GM19397 (cell line): ENCODE measurements at regions not wholly inside any gene's neighbourhood (a gene's known extent, or its start where the extent isn't known, plus 50 kb on each side); places are given as distances from the start of the nearest gene placed in this dataset.

Experiments
- ATAC-seq: cut with Tn5 transposase; IDR thresholded peaks from one replicate; pipeline ENCODE4 v1.9.1; 2021; ENCODE audit warnings: mild to moderate bottlenecking, moderate library complexity; ENCODE audit not compliant: unreplicated experiment

DNA sequence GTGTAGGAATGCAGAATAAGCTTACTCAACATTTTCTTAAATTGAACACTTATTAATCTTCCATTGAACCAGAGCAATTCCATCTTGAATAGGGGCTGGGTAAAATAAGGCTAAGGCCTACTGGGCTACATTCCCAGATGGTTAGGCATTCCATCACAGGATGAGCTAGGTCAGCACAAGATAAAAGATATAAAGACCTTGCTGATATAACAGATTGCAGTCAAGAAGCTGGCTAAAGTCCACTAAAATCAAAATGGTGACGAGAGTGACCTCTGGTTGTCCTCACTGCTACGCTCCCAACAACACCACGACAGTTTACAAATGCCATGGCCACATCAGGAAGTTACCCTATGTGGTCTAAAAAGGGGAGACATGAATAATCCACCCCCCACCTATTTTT lies 156.1 kb downstream of the NXNL2 start:
- ATAC-seq = no peak

DNA sequence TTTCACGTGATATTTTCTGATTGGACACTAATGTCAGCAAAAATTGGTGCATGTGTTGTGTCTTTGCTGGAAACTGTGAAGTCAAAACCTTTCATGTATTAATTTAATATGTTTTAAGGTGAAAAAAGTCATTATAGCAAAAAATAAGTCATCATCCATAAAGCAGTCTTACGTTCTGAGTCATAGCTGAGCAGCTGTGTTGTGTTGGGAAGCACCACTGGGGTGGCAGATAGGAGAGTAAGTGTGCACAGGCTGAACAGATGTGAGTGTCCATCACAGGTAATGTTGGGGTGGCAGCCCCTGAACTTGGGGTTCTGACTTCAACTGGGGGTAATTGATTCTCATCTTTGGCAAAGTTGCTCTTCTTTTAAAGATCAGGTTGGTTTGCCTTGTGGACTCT lies 156.8 kb downstream of the NXNL2 start:
- no peak for ATAC-seq

DNA sequence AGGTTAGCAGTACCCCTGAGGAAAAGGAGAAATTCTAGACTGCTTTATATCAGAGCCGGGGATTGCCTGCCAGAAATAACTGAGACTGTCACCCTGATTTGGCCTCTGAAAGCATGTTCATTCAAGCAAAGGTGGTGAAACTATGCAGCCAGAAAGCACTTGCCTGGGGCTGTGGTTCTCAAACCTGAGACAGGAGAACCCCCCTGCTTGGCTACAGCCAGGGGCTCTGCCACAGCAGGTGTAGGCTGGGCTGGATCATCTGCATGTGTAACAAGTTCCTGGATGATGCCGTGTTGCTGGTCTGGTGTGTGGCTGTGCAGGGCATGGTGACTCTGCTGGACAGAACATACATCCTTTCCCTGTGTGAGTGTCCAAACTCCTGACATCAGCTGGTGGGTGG lies 157.8 kb downstream of the NXNL2 start:
- no peak for ATAC-seq

DNA sequence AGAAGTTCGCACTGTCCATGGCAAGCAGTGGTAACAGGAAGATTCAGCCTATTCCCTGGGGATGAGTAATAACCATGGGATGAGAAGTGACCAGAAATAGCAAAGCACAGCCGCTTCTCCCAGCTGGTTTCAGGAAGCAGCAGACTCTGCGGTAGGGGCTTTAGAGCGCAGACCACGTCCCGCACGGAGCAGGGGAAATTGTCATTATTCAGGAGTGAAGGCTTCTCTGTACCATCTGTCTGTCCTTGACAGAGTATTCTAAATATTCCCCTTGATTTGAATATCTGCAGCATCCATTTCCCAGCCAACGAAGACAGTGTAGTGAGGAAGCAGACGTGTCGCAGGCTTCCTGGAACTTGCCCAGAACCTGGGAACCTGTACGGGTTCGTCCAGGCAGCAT lies 159.6 kb downstream of the NXNL2 start:
- no peak for ATAC-seq

DNA sequence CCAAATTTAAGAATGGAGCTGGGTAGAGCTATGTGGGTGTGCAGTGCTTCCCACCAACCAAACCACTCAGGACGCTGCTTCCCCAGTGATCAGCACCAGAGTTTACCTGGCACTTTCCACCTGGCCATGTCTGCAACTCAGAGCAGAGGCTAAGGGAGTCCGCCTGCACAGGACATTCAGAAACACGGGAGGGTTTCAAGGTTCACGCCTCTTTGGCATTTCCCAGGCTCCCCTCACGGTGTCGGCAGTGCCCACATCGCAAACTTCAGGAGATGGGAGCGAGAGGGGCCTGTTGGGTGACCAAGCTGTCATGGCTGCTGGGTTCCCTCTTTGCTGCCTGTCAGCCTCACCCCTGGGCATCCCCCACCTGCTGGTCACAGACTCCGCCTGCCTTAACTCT lies 161.5 kb downstream of the NXNL2 start:
- no peak for ATAC-seq

DNA sequence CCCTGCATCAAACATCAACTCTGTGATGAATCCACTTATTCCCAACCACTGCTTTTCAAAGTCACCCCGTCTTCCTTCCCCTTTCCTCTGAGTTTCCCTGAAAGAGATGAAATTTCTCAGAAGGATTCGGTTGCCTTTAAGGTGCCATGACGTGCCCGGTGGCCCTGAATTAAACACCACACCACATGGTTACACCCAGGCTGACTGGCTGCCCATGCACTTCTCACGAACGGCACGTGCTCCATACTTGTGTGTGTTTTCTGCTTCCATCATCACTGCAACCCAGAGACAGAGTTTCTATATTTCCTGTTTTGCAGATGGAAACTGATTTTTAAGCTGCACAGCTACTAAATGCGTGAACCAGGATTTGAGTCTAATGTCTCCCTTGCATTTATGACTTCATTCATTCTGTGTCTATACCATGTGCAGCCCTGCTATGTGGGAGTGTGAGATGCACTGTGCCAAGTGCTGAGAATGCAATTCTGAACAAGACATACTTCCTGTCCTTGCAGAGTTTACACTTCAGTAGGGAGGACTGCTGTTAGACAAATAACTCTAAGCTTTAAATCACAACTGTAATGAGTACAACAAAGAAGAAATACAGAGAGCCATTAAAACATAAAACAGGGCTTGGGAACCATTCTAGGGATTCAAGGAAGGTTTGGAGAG lies 162.9 kb downstream of the NXNL2 start:
- ATAC-seq = no peak

DNA sequence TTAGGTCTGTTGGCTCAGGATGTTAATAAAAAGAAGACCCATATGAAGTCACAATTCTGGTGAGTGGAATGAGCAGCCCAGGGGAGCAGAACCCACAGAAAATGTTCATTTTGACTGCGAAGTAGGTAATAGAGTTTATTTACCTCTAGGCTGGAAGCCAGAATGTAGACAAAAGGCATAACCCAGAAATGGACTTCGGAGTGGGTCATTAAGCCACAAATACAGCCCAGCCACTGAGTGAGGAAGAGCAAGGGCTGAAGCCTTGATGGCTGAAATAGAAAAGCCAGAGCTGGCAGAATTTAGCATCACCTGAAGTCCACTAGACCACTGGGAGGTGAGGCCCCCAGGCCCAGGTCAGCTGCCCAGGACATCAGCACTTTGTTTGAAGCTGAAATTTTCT lies 168.0 kb downstream of the NXNL2 start:
- no peak for ATAC-seq

DNA sequence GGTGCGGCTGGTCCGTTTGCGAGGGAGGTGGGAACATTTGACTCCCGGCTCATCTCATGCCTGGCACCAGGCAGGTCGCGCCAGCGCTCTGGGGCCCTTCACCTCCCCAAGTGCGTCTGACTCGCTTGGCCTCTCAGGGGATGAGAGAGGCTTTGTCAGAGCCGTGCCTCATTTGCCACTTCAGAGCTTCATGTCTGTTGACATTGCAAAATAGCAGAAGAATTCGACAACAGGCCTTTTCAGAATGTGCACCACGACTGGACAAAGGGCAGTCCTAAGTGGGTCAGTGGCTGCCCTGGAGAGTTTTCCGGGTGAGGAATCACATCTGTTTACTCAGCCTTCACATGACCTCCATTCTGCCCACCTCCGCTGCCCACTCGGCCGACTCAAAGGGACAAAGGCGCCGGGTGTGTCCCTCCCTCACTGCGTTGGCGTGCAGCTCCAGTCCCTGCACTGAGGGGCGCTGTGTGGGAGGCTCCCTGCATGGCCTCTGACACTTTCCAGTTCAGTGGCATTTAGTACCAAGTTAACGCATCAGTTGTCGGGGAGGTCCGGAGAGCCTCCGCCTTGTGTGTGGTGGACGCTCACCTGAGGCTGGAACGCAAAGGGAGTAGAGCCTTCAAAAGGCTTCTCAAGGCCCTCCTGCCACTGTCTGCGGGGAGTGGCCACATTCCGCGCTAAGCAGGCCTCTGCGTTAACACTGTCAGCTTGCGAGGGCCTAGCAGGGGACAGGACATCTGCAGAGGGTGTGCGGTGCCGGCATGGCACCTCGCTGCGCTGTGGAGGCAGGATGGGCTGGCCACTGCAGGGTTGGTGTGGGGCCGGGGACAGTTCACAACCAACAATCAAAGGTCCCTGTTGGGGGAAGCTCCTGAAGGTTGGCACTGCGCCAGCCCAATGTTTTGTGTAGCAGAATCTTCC lies 171.5 kb downstream of the NXNL2 start:
- no peak for ATAC-seq

DNA sequence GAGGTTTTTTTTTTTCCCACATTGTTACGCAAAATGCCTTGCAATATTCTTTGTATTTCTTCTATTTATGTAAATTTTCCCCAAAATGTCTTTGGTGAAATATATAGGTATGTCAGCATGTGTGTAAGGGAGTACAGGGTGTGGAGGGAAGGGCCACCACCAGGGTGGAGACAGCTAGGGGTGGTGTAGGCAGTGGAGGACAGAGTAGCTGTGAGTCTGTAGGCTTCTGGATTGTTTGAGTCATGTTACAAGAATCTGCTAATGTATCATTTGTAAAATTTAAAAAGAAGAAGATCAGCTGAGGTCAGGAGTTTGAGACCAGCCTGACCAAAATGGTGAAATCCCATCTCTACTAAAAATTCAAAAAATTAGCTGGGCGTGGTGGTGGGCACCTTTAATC lies 175.5 kb downstream of the NXNL2 start:
- no peak for ATAC-seq

DNA sequence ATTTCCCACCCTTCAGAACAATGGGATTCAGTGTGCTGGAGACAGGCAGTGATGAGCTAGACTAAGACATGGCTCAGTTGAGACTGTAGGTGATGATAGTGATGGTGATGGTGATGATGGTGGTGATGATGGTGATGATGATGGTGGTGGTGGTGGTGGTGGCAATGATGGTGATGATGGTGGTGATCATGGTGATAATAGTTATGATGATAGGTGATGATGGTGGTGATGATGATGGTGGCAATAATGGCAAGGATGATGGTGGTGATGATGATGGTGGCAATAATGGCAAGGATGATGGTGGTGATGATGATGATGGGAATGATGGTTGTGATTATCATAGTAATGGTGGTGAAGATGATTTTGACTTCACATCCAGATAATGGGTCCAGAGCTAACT lies 176.7 kb downstream of the NXNL2 start:
- no peak for ATAC-seq

DNA sequence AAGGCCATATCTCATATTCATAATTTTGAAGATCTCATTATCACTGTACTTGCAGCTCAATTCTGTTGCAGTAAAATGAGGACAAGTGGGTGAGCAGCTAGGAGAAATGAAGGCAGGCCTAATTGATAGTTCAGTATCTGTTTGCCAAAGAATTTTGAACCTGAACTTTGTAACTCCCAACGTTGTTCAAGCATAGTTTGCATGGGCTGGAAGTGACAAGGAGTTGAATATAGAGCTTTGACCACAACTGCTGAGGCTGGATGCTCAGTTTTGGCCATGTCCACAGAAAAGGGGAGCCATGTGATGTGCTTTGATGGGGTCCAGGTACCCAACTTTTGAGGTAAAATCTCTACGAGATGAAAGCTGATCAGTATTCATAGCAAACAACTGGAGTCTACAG lies 177.5 kb downstream of the NXNL2 start:
- ATAC-seq = no peak

DNA sequence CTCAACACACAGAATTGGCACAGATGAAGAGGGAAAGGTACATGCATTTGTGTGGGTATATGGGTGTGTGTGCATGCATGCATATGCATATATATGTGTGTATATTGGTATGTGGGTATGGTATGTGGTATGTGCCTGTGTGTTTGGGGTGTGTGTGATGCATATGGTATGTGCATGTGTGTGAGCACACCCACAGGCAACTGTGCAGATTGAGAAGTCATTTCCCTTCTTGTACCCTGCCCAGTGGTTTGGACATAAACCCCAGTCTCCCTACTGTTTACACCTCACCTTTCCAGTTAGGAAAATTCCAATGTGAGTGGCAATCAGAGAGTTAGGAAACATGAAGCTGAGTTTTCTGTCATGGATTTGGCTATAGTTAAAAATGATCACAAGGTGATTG lies 178.0 kb downstream of the NXNL2 start:
- no peak for ATAC-seq

DNA sequence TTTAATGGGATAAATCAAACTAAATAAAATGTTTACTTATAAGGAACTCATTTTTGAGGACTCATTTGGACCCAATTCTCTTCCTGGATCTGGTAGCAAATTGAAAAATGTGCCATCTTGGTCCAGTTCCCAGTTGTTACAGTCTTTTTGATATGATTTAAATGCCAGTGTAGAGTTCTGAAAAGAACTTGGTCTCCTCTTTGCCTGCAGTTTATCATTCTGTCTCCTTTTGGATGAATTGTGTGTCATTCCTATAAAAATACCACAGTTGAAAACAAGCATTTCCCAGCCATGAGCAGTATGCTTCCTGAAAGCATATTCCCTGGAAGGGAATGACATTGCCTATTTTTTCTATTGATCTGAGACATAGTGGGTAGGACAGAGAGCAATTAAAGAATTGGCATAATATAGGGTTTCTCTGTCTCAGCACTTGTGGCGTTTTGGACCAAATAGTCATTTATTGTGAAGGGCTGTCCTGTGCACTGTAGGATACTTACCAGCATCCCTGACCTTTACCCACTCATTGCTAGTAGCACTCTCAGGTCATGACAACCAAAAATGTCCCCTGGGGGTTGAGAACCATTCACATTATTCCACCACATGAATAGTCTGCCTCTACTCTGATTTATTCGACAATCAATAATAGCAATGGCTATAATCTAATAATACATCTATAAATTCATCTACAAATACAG lies 181.8 kb downstream of the NXNL2 start:
- ATAC-seq = no peak

DNA sequence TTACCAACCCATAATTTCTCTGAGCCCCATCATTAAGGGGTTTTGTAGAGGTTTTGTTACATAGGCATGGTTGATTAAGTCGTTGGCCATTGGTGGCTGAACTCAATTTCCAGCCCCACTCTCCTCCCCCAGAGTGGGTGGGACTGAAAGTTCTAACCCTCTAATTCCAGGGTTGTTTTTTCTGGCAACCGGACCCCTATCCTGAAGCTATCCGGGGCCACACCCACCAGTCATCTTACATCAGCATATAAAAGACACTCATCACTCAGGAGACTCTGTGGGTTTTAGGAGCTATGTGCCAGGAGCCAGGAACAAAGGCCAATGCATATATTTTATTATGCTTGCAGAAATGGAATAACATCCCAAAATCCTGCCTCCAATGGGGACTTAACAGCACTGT lies 186.0 kb downstream of the NXNL2 start:
- ATAC-seq = no peak

DNA sequence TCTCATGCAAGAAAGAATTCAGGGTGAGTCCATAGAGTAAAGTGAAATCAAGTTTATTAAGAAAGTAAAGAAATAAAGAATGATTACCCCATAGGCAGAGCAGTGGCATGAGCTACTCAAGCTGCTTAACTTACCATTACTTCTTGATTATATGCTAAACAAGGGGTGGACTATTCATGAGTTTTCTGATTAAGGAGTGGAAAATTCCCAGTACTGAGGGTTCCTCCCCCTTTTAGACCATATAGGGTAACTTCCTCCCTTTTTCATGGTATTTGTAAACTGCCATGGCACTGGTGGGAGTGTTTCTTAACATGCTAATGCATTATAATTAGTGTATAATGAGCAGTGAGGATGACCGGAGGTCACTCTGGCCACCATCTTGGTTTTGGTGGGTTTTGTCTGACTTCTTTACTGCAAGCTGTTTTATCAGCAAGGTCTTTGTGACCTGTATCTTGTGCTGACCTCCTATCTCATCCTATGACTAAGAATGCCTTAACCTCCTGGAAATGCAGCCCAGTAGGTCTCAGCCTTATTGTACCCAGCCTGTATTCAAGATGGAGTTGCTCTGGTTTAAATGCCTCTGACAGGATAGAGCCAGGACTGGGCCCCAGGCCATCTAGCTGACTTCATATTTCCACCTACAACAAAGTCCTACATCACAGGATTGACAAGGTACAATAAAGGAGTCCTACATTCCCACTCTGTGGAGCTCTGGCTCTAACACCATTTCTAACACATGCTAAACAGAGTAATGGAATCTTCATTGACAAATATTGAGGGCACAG lies 186.7 kb downstream of the NXNL2 start:
- no peak for ATAC-seq

DNA sequence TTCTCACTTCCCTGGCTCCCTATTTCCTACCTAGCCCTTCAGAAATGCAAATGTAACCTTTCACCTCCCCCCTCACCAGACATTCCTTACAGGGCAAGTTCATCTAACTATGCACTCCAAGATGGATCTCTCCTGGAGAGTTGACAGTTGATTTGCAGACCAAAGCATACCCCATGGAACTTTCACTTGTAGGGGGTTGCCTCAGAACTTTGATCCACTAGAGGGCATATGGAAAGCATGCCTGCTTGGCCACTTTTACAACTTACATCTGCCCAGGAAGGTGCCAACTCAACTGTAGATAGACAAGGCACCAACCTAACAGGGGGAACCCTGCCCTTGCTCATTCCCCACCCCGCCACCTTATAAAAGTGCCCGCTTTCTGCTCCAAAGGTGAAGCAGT lies 187.8 kb downstream of the NXNL2 start:
- ATAC-seq = no peak

DNA sequence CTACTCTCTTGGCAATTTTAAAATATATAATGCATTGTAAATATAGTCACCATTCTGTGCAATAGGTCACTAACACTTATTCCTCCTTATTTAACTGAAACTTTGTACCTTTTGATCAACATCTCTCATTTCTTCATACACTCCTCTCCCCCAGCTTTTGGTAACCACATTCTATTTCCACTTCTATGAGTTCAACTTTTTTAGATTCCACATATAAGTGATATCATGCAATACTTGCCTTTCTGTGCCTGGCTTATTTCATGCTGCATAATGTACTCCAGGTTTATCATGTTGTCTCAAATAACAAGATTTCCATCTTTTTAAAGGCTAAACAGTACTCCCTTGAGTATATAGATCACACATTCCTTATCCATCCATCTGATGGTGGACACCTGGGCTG lies 188.8 kb downstream of the NXNL2 start:
- no peak for ATAC-seq

DNA sequence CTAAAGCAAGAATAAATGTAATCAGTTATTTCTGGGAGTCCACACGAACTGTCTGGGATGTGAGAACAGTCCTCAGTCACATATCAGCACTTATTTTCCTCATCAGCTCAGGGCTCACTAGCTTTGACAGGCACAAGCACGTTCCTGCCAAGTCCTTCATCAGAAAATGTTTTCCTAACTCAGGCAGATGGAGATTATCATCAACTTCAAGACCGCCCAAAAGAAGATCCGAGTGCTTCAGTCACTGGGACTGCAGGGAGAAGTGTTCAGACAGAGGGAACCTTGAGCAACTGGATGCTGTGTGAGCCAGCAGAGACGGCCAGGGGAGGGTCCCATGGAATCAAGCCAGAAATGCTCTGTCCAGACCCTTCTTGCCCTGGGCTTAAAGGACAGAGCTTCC lies 189.4 kb downstream of the NXNL2 start:
- no peak for ATAC-seq

DNA sequence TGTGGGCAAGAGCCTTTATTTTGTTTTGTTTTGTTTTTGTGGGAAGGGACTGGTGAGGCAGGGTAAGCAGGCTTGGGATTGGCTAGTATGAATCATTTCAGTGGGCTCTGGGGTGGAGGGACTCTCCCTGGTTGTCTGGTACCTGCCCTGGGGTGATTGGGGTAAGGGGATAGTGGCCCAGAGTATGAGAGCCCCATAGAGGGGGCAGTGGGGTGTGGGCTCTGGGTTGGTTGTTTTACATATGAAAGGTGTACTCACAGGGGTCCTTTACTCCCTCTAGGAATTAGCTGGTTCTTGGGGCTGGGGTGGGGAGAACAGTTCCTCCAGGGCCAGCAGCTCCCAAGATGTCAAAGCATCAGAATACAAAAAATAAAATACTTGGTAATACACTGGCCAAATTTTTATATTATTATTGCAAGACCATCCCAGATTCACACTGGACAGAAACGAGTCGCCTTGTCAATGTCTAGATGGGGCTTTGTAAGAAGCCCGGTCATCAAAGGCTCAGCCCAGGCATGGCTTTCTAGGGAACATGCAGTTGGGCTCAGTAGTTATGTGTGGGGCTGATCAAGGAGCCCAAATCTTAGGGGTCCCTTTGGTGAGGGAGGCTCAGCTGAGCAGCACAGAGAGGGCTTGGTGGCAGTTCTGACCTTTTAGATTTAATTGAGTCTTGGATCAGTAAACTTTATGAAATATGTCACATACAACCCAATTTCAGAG lies 190.5 kb downstream of the NXNL2 start:
- no peak for ATAC-seq

DNA sequence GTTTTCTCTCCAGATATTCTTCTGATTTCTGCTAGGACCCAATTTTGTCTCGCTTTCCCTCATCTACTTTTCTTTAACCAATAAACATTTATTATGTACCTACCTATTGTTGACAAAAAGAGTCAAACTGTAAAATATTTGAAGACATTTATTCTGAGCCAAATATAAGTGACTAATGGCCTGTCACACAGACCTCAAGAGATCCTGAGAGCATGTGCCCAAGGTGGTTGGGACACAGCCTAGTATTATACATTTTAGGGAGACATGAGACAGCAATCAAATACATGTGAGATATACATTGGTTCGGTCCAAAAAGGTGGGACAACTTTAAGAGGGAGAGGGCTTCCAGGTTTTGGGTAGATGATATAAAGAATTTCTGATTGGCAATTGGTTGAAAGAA lies 191.8 kb downstream of the NXNL2 start:
- no peak for ATAC-seq
